ENCODE measurements at regions not wholly inside any gene's neighbourhood (a gene's known extent, or its start where the extent isn't known, plus 50 kb on each side); places are given as distances from the start of the nearest gene placed in this dataset.
"Not testable (repeated sequence)": the region's sequence is repeated elsewhere in the genome, so short reads cannot be mapped to it uniquely, and the experiment has no call there.

GRCh38 chr2:129797489-129798300 is 181.8 kb upstream of the RAB6C start:
- DNase-seq, result no peak

- no peak for DNase-seq
These were observed 181.2 kb upstream of the RAB6C start for GRCh38 chr2:129798301-129798581.

GRCh38 chr2:129798626-129799025 is 180.8 kb upstream of the RAB6C start:
- DNase-seq, result no peak

- DNase-seq, result no peak
These were observed 180.2 kb upstream of the RAB6C start for GRCh38 chr2:129799036-129799958.

GRCh38 chr2:129800285-129800684 is 179.2 kb upstream of the RAB6C start:
- no peak for DNase-seq

- DNase-seq, result no peak
These were observed 178.8 kb upstream of the RAB6C start for GRCh38 chr2:129800686-129801085.

GRCh38 chr2:129801575-129801974 is 177.9 kb upstream of the RAB6C start:
- DNase-seq, result no peak

GRCh38 chr2:129802290-129802689 is 177.2 kb upstream of the RAB6C start:
- no peak for DNase-seq

- DNase-seq, result no peak
These were observed 176.4 kb upstream of the RAB6C start for GRCh38 chr2:129803032-129803431.

- DNase-seq, result no peak
These were observed 175.6 kb upstream of the RAB6C start for GRCh38 chr2:129803871-129804270.

- no peak for DNase-seq
These were observed 173.6 kb upstream of the RAB6C start for GRCh38 chr2:129805899-129806298.

- DNase-seq, result no peak
These were observed 173.1 kb upstream of the RAB6C start for GRCh38 chr2:129806317-129806716.

GRCh38 chr2:129806990-129807389 is 172.5 kb upstream of the RAB6C start:
- no peak for DNase-seq

GRCh38 chr2:129807642-129808338 is 171.7 kb upstream of the RAB6C start:
- not testable (repeated sequence) for DNase-seq

- no peak for DNase-seq
These were observed 168.9 kb upstream of the RAB6C start for GRCh38 chr2:129810521-129810920.

GRCh38 chr2:129812071-129812470 is 167.4 kb upstream of the RAB6C start:
- peak; percentile 34 for DNase-seq

GRCh38 chr2:129812654-129813053 is 166.8 kb upstream of the RAB6C start:
- no peak for DNase-seq

GRCh38 chr2:129813404-129813803 is 166.1 kb upstream of the RAB6C start:
- DNase-seq, result no peak

GRCh38 chr2:129816813-129817574 is 162.5 kb upstream of the RAB6C start:
- DNase-seq, result no peak

- no peak for DNase-seq
These were observed 159.6 kb upstream of the RAB6C start for GRCh38 chr2:129819855-129820254.

GRCh38 chr2:129820908-129821307 is 158.6 kb upstream of the RAB6C start:
- DNase-seq, result no peak

- DNase-seq, result no peak
These were observed 158.0 kb upstream of the RAB6C start for GRCh38 chr2:129821445-129821844.

GRCh38 chr2:129823044-129823443 is 156.4 kb upstream of the RAB6C start:
- no peak for DNase-seq
